ENCODE measurements at regions not wholly inside any gene's neighbourhood (a gene's known extent, or its start where the extent isn't known, plus 50 kb on each side); places are given as distances from the start of the nearest gene placed in this dataset.

- no peak for TF ChIP-seq CTCF (IDR thresholded peaks at IDR 0.05; ENCODE audit: low read depth, low read length, missing control alignments)
- no peak for DNase-seq (ENCODE audit: low read depth)
- no peak overlapping the region for H3K4me3 ChIP-seq (ENCODE audit: low read depth, low read length)
- in situ Hi-C loops (cut with HindIII; ENCODE audit: low sequenced_read_pairs): no loop called here
Measured at GRCh38 chr2:2734308-2734707, 403.2 kb upstream of the MYT1L start.

- no peak overlapping the region for H3K4me3 ChIP-seq (ENCODE audit: low read depth, low read length)
- TF ChIP-seq CTCF (IDR thresholded peaks at IDR 0.05; ENCODE audit: low read depth, low read length, missing control alignments): no peak
- no peak for DNase-seq (ENCODE audit: low read depth)
- in situ Hi-C loops (cut with HindIII; ENCODE audit: low sequenced_read_pairs): no loop called here
Measured at GRCh38 chr2:2733818-2734217, 402.7 kb upstream of the MYT1L start.

- no peak for DNase-seq (ENCODE audit: low read depth)
- in situ Hi-C loops (cut with HindIII; ENCODE audit: low sequenced_read_pairs): no loop called here
- H3K4me3 ChIP-seq (ENCODE audit: low read depth, low read length): no peak overlapping the region
- no peak for TF ChIP-seq CTCF (IDR thresholded peaks at IDR 0.05; ENCODE audit: low read depth, low read length, missing control alignments)
Measured at GRCh38 chr2:2732331-2733119, 401.4 kb upstream of the MYT1L start.

- no peak for DNase-seq (ENCODE audit: low read depth)
- no peak for TF ChIP-seq CTCF (IDR thresholded peaks at IDR 0.05; ENCODE audit: low read depth, low read length, missing control alignments)
- no peak overlapping the region for H3K4me3 ChIP-seq (ENCODE audit: low read depth, low read length)
- in situ Hi-C loops (cut with HindIII; ENCODE audit: low sequenced_read_pairs): no loop called here
Measured at GRCh38 chr2:2731816-2732284, 400.8 kb upstream of the MYT1L start.

GRCh38 chr2:2731101-2731815, 400.2 kb upstream of the MYT1L start:
- no peak for TF ChIP-seq CTCF (IDR thresholded peaks at IDR 0.05; ENCODE audit: low read depth, low read length, missing control alignments)
- no peak for DNase-seq (ENCODE audit: low read depth)
- in situ Hi-C loops (cut with HindIII; ENCODE audit: low sequenced_read_pairs): no loop called here
- no peak overlapping the region for H3K4me3 ChIP-seq (ENCODE audit: low read depth, low read length)

- no peak overlapping the region for H3K4me3 ChIP-seq (ENCODE audit: low read depth, low read length)
- TF ChIP-seq CTCF (IDR thresholded peaks at IDR 0.05; ENCODE audit: low read depth, low read length, missing control alignments): no peak
- no peak for DNase-seq (ENCODE audit: low read depth)
- in situ Hi-C loops (cut with HindIII; ENCODE audit: low sequenced_read_pairs): no loop called here
Measured at GRCh38 chr2:2730301-2730833, 399.3 kb upstream of the MYT1L start.

Measured in astrocyte of the cerebellum (primary cell).